HL-60 (cell line): ENCODE measurements at regions not wholly inside any gene's neighbourhood (a gene's known extent, or its start where the extent isn't known, plus 50 kb on each side); places are given as distances from the start of the nearest gene placed in this dataset.

Source experiments
- TF ChIP-seq, protein P1 (sequence below): IDR thresholded peaks from 2 replicates; pipeline ENCODE4 v1.6.1; 2012; ENCODE audit warnings: low read depth; ENCODE audit not compliant: insufficient replicate concordance
- TF ChIP-seq, protein P2 (sequence below): IDR thresholded peaks from one replicate; pipeline ENCODE4 v1.5.1; 2011; ENCODE audit warnings: low read length, control low read depth, inconsistent platforms; ENCODE audit not compliant: insufficient read depth

- TF ChIP-seq, protein P1, sequence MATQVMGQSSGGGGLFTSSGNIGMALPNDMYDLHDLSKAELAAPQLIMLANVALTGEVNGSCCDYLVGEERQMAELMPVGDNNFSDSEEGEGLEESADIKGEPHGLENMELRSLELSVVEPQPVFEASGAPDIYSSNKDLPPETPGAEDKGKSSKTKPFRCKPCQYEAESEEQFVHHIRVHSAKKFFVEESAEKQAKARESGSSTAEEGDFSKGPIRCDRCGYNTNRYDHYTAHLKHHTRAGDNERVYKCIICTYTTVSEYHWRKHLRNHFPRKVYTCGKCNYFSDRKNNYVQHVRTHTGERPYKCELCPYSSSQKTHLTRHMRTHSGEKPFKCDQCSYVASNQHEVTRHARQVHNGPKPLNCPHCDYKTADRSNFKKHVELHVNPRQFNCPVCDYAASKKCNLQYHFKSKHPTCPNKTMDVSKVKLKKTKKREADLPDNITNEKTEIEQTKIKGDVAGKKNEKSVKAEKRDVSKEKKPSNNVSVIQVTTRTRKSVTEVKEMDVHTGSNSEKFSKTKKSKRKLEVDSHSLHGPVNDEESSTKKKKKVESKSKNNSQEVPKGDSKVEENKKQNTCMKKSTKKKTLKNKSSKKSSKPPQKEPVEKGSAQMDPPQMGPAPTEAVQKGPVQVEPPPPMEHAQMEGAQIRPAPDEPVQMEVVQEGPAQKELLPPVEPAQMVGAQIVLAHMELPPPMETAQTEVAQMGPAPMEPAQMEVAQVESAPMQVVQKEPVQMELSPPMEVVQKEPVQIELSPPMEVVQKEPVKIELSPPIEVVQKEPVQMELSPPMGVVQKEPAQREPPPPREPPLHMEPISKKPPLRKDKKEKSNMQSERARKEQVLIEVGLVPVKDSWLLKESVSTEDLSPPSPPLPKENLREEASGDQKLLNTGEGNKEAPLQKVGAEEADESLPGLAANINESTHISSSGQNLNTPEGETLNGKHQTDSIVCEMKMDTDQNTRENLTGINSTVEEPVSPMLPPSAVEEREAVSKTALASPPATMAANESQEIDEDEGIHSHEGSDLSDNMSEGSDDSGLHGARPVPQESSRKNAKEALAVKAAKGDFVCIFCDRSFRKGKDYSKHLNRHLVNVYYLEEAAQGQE, result no peak
- TF ChIP-seq, protein P2, sequence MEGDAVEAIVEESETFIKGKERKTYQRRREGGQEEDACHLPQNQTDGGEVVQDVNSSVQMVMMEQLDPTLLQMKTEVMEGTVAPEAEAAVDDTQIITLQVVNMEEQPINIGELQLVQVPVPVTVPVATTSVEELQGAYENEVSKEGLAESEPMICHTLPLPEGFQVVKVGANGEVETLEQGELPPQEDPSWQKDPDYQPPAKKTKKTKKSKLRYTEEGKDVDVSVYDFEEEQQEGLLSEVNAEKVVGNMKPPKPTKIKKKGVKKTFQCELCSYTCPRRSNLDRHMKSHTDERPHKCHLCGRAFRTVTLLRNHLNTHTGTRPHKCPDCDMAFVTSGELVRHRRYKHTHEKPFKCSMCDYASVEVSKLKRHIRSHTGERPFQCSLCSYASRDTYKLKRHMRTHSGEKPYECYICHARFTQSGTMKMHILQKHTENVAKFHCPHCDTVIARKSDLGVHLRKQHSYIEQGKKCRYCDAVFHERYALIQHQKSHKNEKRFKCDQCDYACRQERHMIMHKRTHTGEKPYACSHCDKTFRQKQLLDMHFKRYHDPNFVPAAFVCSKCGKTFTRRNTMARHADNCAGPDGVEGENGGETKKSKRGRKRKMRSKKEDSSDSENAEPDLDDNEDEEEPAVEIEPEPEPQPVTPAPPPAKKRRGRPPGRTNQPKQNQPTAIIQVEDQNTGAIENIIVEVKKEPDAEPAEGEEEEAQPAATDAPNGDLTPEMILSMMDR, result no peak
Measured at GRCh38 chr5:125440905-125441304, 694.5 kb upstream of the ZNF608 start.
